ENCODE measurements at regions not wholly inside any gene's neighbourhood (a gene's known extent, or its start where the extent isn't known, plus 50 kb on each side); places are given as distances from the start of the nearest gene placed in this dataset.
"Not testable (repeated sequence)": the region's sequence is repeated elsewhere in the genome, so short reads cannot be mapped to it uniquely, and the experiment has no call there.

DNA sequence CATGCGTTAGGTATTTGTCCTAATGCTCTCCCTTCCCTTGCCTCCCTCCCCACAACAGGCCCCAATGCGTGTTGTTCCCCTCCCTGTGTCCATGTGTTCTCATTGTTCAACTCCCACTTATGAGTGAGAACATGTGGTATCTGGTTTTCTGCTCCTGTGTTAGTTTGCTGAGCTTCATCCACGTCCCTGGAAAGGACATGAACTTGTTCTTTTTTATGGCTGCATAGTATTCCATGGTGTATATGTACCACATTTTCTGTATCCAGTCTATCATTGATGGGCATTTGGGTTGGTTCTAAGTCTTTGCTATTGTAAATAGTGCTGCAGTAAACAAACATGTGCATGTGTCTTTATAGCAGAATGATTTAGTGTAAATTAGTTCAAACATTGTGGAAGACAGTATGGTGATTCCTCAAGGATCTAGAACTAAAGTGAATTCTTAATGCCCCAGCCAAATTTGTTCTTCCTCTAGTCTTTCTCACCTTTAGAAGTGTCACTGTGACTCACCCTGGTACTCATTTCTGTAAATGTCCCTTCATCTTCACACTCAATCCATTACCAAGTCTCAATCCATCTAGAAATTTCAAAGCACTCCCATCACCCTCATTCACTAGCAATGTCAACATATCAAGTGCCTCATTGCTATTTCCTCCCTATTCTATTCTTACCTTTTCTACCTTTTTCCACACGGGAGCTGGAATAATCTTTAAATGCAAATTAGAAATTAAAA lies 123.9 kb downstream of the MREG start:
- DNase-seq (ENCODE audit: low read depth) = not testable (repeated sequence)

DNA sequence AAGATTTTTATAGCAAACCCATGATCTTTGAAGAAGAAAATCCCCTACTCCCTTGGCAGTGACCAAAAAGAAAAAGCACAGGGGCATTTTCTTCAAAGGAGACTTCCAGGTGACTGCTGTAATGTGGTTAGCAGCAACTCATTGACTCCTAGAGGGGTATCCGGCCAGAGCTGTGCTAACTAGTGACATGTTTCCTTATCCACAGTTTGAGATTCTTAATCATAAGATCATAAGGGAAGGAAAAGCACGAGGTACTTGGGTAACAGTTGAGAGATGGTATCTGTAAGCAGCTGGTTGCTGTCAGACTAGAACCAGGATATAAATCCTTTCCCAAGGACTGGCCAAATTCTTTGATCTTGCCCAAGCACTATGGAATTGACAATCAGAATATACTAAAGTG lies 124.7 kb downstream of the MREG start:
- no peak for DNase-seq (ENCODE audit: low read depth)

DNA sequence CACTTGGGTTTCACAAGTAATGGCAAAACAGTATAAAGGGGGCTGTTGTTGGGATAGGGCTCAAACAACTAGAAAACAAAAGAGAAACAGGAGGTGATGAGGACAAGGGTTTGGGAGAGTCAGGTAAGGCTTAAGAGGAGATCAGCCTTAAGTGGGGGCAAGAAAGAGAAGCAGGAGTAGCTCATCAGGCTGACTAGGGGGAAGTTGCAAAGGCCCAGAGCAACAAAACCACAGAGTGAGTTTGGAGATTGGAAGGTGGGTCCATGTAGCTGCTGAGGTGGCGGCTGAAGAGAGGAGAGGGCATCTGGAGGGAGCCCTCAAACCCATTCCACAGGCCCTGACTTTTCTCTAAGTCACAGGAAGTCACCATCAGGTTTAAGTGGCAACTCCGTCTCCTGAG lies 126.0 kb downstream of the MREG start:
- DNase-seq (ENCODE audit: low read depth) = no peak

DNA sequence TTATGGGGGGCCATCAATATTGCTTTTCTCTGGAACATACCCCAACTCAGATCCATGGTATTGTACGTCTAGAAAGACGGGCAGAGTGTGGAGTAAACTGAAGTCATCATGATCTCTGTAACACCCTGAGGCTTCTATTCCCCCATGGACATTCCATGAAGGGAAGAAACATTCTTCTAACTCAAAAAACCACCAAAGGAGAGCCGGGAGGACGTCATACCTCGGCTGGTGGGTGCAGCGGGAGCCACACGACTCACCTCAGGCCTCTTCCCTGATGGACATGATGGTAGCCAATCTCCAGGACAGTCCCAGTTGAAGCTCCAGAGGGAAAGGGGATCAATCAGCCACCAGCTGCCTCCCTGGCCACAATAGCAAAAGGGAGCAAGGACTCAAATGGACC lies 127.3 kb downstream of the MREG start:
- no peak for DNase-seq (ENCODE audit: low read depth)

DNA sequence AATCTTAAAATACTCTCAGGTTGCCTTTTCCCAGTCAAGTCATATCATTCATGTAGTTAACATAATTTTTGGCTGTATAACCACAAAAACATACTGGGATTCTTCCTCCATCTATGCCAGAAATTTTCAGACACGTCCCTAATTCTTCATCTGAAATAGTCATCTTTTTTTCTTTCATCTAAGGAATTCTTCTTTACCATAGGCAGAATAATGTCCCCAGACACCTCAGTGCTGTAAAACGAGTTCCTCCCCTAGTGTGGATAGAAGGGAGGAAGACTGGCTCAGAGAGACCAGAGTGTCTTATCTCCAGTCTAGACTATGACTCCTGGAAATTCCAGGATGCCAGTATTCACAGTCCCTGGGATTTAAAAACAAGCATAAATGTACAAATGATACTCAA lies 127.8 kb downstream of the MREG start:
- DNase-seq (ENCODE audit: low read depth) = no peak

DNA sequence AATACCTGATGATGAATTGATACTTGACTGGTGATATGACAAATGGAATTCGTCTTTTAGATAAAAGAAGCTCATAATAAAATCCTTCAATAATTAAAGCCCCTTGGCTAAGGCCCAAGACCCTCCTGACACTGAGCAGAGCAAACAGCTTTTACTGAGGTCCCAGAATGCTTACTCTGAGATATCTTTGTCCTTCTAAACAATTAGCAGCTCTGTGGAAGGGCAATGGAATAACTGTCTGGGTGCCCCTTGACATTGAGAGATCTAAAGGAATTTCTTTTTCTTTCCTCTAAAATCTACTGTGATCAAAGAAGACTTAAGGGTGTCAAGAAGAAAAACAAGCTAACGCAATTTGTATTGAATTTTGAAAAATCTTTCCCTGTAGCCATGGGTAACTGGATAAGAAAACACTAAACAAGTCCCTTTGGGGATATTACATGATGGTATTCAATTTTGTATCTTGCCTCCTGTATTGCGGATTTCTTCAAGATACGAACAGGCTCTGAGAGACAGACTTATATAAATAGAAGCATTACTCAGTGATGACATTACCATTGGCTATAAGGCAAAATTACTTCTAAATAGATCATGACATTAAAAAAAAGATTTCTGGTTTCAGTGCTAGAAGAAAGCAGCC lies 128.8 kb downstream of the MREG start:
- DNase-seq (ENCODE audit: low read depth) = no peak

DNA sequence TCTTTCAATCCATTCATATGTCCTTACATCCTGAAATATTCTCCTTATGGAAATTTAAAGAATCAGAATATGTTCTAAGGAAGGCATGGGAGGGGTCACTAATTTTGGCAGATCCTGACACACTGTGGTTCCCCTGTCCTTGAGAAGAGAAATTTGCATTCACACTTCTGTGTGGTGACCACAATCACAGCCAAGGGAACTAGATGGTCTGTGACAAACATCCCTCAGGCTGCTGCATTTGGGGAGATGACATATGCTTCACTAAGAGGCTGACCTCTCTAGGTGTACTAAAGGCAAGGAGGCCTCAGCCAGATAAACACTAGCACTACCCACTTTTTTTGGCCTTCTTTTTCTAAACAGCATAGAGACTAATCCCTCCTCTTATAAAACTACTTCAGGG lies 129.6 kb downstream of the MREG start:
- no peak for DNase-seq (ENCODE audit: low read depth)

DNA sequence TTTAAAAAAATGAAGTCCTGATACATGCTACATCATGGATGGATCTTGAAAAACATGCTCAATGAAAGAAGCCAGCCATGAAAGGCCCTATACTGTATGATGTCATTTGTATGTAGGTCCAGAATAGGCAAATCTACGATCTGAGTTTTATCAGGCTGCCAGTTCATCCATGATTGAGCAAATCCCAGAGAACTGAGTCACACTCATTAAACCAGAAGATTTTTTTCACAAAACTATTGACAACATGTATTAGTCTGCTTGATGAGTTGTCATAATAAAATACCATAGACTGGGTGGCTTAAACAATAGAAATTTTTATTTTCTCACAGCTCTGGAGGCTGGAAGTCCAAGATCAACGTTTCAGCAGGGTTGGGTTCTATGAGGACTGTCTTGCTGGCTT lies 130.7 kb downstream of the MREG start:
- DNase-seq (ENCODE audit: low read depth) = no peak

DNA sequence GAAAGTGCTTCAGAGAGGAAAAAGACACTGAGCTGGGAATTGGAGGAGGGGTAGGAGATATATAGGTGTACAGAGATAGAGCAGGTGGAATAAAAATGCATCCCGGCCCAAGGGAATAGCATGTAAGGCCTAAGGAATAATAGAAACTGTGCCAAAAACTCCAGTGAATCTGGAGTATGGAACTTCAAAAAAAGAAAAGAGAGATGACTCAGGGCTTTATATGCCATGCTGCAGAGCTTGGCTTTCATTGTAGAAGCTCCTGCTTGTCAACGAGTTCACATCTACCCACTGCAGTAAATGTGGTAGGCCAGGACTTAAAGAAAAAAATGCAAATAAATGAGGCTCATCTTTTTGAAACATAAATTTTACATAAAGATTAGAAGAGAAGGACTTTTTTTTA lies 131.8 kb downstream of the MREG start:
- peak; percentile 31 for DNase-seq (ENCODE audit: low read depth)

DNA sequence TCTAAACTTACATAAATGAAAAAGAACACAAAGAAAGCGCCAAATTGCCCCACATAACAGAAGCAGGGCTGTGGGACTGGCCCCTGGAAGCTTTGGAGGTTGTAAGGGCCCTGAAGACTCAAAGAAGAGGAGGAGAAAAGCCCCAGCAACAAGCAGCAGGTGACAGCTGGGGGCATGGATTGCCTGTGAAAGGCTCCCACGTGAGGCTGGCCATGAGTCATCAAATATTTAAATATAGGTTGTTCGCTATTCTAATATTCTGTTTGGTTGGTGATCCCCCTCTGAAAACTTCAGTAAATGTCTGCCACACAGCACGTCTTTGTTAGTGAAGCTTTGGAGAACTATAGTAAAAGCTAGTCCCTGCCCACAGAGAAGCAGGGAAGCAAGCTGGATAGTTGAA lies 132.4 kb downstream of the MREG start:
- peak; percentile 62 for DNase-seq (ENCODE audit: low read depth)

DNA sequence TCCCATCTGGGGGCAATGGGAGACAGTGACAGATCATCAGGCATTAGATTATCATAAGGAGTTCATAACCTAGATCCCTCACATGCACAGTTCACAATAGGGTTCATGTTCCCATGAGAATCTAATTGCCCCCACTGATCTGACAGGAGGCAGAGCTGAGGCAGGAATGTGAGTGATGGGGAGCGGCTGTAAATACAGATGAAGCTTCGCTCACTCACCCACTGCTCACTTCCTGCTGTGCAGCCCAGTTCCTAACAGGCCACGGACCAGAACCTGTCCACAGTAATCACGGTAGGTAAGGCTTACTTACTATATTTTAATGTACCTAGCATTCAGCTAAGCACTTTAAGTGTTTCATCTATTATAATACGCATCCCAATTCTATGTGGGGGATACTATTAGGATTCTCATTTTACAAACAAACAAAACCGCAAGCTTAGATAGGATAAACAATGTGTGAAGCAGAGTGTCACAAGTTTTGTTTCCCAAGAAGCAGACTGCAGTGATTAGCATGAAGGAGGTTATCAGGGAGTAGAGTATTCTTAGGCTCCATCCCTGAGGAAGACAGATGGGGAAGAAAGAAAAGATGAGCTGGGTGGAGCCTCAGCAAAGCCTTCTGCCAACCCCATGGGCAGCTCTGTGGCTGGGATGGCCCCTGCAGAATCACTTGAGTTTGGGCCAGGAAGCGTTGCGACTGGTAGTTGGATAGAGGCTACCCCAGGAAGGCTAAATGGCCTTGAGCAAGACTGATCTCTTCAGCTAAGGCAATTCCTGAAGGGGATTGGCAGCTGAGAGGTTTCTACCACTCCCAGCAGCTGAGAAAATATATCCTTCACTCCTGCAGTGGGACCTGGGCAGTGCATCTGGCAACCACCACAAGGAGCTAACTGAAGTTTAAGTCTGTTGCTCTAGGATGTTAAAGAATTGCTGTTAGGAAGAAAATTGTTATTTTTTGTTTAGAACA lies 133.1 kb downstream of the MREG start:
- peak; percentile 76 for DNase-seq (ENCODE audit: low read depth)

DNA sequence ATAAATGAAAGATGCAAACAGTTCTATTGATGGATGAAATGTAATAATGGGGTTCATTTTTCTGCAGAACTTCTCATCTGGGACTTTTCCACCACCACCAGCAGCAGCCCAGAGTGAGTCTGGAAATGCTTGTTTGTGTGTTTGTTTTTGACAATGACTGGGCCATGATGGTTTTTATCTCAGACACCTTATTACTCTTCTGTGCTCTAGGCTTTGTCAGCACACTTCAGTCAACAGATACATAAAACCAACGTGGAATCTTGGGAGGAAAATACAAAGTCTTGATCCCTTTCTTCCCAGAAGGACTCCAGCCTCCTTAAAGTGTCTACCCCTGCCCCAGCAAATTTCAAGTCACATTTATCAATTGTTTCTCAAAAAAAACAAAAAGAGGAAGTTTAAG lies 134.0 kb downstream of the MREG start:
- no peak for DNase-seq (ENCODE audit: low read depth)

DNA sequence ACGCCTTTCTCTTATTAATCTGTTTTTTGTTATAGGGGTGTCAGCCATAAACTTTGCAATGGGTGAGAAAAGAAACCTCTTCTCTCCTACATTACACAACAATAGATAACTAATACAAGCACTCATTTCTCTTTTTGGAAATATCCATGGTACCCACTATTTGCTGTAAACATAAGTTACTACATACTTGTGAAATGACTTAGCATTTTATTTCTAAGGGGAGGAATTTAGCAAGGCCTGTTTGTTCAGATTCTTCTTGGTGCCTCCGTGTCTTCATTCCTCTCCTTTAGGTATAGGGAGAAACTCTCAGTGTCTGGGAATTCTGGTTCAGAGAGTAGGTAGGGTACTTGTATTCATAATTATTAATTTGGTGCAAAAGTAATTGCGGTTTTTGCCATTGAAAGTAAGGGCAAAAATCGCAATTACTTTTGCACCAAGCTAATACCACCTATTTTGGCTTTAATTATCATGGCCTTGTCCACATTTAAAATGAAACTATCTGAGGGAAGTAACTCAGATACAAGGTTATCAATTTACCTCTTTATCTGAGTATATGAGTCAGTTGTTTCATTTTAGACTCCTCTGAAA lies 134.8 kb downstream of the MREG start:
- no peak for DNase-seq (ENCODE audit: low read depth)

DNA sequence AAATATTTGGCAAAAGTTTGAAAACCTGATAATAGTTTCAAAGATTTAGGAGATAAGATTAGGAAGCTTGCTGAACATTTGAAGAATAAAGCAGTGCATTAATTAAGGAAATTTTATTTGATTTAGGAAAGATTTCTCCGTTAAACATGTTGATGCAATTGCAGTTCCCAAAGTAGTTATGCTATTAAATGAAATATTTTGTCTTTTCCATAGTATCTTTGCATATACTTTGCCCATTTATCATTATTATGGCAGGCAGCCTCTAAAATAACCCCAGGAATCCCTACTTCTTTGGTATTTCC lies 136.5 kb downstream of the MREG start:
- DNase-seq (ENCODE audit: low read depth) = no peak

DNA sequence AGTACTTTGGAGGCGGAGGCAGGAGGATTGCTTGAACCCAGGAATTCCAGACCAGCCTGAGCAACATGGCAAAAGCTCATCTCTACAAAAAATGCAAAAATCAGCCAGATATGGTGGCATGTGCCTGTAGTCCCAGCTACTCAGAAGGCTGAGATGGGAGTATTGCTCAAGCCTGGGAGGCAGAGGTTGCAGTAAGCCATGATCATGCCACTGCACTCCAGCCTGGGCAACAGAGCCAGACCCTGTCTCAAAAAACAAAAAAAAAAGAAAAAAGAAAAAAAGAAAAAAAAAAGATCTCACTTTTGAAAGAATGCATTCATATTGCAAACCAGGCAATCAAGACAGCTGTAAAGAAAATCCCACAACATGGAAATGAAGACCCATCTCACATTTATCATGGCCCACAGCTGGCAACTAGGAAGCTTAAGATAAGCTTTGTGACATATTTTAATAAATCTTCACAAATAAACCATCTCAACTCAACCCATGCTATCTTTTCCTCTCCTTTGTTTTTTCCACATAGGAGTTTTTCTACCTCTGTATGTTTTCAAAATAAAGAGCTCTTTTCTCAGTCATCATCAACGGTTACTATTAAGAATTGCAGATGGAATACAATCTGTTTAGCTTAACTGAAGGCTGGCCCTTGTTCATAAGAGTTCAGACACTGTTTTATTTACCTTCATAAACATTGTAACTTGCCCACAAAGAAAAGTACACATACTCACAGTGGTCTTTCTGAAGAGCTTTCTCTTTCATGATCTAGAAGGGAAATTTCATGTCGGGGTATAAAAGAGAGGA lies 137.0 kb downstream of the MREG start:
- DNase-seq (ENCODE audit: low read depth) = no peak

DNA sequence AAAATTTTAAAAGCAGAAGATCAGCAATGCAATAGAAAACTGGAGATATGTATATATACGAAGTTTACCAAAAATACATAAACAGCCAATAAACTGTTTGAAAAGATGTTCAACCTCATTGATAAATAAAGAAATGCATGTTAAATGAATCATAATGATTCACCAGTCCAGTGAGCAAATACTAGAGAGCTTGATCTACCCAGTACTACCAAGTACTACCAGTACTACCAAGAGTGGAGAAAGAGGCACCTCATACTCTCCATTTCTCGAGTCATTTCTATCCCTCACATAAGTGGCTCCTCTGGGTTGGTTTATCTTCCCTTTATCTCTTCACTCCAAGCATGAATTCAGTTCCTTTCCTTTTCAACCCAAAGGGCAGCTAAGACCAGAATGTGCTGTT lies 138.9 kb downstream of the MREG start:
- no peak for DNase-seq (ENCODE audit: low read depth)

DNA sequence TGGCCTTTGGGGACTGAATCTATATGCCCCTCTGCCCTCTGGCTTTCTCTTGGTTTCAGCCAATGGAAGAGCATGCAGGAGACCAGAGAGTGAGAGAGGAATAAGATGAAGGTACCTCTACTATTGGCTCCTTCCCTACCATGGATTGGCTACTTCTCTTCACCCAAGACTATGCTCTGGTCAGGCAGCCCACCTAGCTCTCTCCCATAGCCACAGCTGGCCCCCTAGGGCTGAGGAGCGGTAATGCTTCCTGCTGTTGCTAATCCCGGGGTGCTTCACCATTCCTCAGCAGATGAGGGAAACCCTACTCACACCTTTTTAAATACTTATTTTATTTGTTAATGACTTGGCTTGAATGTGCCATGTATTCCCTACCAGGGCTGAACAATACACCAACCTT lies 142.4 kb downstream of the MREG start:
- no peak for DNase-seq (ENCODE audit: low read depth)

DNA sequence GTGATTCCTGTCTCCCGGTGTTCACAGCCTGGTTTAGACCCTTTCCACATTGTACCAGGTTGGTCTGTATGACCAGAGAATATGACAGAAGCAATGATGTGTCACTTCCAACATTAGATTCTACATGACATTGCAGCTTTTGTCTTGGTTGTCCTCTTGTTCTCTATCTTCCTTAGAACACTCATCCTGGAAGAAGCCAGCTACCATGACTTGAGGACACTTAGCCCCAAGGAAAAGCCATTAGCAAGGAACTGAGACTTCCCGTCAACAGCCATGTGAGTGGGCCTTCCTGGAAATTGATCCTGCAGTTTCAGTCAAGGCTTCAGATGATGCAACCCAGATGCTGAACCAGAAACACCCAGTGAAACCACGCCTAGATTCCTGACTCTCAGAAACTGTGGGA lies 143.3 kb downstream of the MREG start:
- peak; percentile 44 for DNase-seq (ENCODE audit: low read depth)

DNA sequence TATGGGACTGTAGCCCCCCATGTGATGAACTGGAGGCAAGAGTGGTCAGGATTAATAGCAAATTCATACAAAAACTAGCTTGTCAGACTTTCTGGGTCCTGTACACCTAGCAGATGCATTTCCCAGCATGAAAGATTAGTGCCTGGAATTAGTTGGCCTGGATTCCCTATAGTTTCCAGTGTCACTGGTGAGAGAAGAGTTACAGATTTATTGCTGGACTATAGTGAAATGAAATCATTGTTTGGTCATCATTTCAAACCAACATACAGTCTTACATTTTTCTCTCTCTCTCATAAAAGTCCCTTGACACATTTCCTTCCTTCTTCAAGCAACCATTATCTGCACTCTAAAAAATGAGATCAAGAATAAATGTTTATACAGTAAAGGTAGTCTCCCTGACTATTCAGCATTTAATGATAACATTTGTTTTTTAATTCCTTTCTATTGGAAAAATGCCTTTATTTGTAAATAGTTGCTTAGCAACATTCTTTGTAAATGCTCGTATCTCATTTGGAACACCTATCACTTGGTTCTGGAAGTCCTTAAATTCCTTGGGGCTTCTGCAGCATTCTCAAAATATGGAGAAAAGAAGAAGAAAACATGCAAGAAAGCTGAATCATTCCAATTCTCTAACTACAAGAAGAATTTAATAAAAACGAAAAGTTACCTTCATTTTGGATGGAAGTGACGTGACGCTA lies 144.4 kb downstream of the MREG start:
- DNase-seq (ENCODE audit: low read depth) = no peak

DNA sequence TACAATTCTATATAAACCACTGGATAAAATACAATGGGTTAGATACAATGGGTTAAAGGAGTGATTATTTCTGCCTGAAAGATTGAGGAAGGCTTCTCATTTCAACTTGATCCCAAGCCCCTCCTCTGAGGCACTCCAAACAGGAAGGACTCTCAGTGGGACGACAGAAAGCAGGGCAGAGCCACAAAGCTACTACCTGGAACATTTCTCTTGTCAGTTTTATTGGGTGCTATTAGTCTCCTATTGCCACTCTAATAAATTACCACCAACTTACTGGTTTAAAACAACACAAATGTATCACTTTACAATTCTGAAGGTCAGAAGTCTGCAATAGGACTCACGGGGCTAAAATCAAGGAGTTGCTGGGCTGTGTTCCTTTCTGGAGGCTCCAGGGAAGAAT lies 146.7 kb downstream of the MREG start:
- DNase-seq (ENCODE audit: low read depth) = no peak

DNA sequence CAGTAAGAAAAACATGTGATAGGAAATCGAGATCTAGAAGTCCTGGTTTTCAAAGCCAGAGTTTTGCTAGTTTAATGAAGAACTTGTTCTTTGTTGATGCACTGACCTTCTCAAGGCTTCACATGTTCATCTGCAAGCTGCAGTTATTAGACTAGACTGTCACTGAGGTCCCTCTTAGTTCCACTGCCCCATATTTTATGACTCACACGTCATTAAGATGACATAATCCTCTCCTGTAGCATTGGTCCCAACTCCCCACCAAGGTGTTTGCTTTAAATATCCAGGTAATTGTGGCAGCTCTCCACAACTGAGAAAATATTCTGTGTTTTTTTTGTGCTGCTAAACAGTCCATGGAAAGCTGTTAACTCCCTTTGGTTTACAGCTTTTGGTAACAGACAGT lies 149.7 kb downstream of the MREG start:
- no peak for DNase-seq (ENCODE audit: low read depth)

Measured in LHCN-M2 (cell line).